Iris pigment epithelial cell (primary cell): ENCODE measurements at regions not wholly inside any gene's neighbourhood (a gene's known extent, or its start where the extent isn't known, plus 50 kb on each side); places are given as distances from the start of the nearest gene placed in this dataset.
"Not testable (repeated sequence)": the region's sequence is repeated elsewhere in the genome, so short reads cannot be mapped to it uniquely, and the experiment has no call there.

ENCODE experiments used
- DNase-seq: peaks from one replicate; pipeline ENCODE4 v3.0.0-alpha.2; 2011; ENCODE audit warnings: low read depth

GRCh38 chr6:137711972-137712371, 155.1 kb upstream of the TNFAIP3 start:
- DNase-seq = no peak

GRCh38 chr6:137712587-137712986, 154.5 kb upstream of the TNFAIP3 start:
- no peak for DNase-seq

- peak; percentile 52 for DNase-seq
Observed at GRCh38 chr6:137715589-137716045, 151.4 kb upstream of the TNFAIP3 start.

- no peak for DNase-seq
Observed at GRCh38 chr6:137717074-137718073, 149.7 kb upstream of the TNFAIP3 start.

GRCh38 chr6:137718903-137719302, 148.2 kb upstream of the TNFAIP3 start:
- not testable (repeated sequence) for DNase-seq

- peak; percentile 42 for DNase-seq
Observed at GRCh38 chr6:137722749-137723272, 144.2 kb upstream of the TNFAIP3 start.

GRCh38 chr6:137723273-137724017, 143.6 kb upstream of the TNFAIP3 start:
- DNase-seq = no peak

GRCh38 chr6:137724018-137724403, 143.0 kb upstream of the TNFAIP3 start:
- DNase-seq = peak; percentile 45

GRCh38 chr6:137724495-137725211, 142.4 kb upstream of the TNFAIP3 start:
- no peak for DNase-seq

GRCh38 chr6:137725949-137726348, 141.1 kb upstream of the TNFAIP3 start:
- DNase-seq = no peak

- DNase-seq = no peak
Observed at GRCh38 chr6:137726582-137726981, 140.5 kb upstream of the TNFAIP3 start.

GRCh38 chr6:137727216-137727765, 139.8 kb upstream of the TNFAIP3 start:
- no peak for DNase-seq

- peak; percentile 93 for DNase-seq
Observed at GRCh38 chr6:137728386-137729349, 138.4 kb upstream of the TNFAIP3 start.

- peak; percentile 79 for DNase-seq
Observed at GRCh38 chr6:137729866-137730629, 137.0 kb upstream of the TNFAIP3 start.

GRCh38 chr6:137731600-137731959, 135.5 kb upstream of the TNFAIP3 start:
- DNase-seq = no peak

GRCh38 chr6:137731960-137732616, 135.0 kb upstream of the TNFAIP3 start:
- peak; percentile 89 for DNase-seq

GRCh38 chr6:137733372-137733771, 133.7 kb upstream of the TNFAIP3 start:
- no peak for DNase-seq

- no peak for DNase-seq
Observed at GRCh38 chr6:137734005-137734874, 132.8 kb upstream of the TNFAIP3 start.
